HUDEP-2 (cell line): ENCODE measurements at regions not wholly inside any gene's neighbourhood (a gene's known extent, or its start where the extent isn't known, plus 50 kb on each side); places are given as distances from the start of the nearest gene placed in this dataset.
"Not testable (repeated sequence)": the region's sequence is repeated elsewhere in the genome, so short reads cannot be mapped to it uniquely, and the experiment has no call there.

Source experiments
- DNase-seq, 76 experiments: peaks; one replicate each; lab custom pipeline; 2025; ENCODE audit not compliant: unreplicated experiment in 76 of 76; lab: John Stamatoyannopoulos, UW

- DNase-seq = no peak
Observed at GRCh38 chr6:102848796-102849195, 1455.3 kb downstream of the GRIK2 start.

- DNase-seq = no peak
Observed at GRCh38 chr6:102848210-102848609, 1454.7 kb downstream of the GRIK2 start.

GRCh38 chr6:102841060-102841459, 1447.6 kb downstream of the GRIK2 start:
- no peak for DNase-seq

GRCh38 chr6:102832021-102832420, 1438.5 kb downstream of the GRIK2 start:
- no peak for DNase-seq

- DNase-seq = no peak
Observed at GRCh38 chr6:102820098-102820497, 1426.6 kb downstream of the GRIK2 start.

- DNase-seq = no peak
Observed at GRCh38 chr6:102815207-102815606, 1421.7 kb downstream of the GRIK2 start.

- DNase-seq = no peak
Observed at GRCh38 chr6:102813489-102814275, 1420.2 kb downstream of the GRIK2 start.

GRCh38 chr6:102812242-102812641, 1418.7 kb downstream of the GRIK2 start:
- no peak for DNase-seq

GRCh38 chr6:102808944-102809505, 1415.5 kb downstream of the GRIK2 start:
- DNase-seq = not testable (repeated sequence)

GRCh38 chr6:102799051-102799450, 1405.5 kb downstream of the GRIK2 start:
- DNase-seq = no peak

- DNase-seq = no peak
Observed at GRCh38 chr6:102798636-102799035, 1405.1 kb downstream of the GRIK2 start.

GRCh38 chr6:102793752-102794151, 1400.2 kb downstream of the GRIK2 start:
- DNase-seq = no peak

GRCh38 chr6:102774326-102774725, 1380.8 kb downstream of the GRIK2 start:
- DNase-seq = no peak

- DNase-seq = no peak
Observed at GRCh38 chr6:102773636-102774035, 1380.1 kb downstream of the GRIK2 start.

GRCh38 chr6:102766963-102767362, 1373.5 kb downstream of the GRIK2 start:
- no peak for DNase-seq

GRCh38 chr6:102764317-102764716, 1370.8 kb downstream of the GRIK2 start:
- no peak for DNase-seq

GRCh38 chr6:102763891-102764290, 1370.4 kb downstream of the GRIK2 start:
- no peak for DNase-seq

GRCh38 chr6:102761872-102762271, 1368.4 kb downstream of the GRIK2 start:
- no peak for DNase-seq

- no peak for DNase-seq
Observed at GRCh38 chr6:102759415-102759814, 1365.9 kb downstream of the GRIK2 start.

GRCh38 chr6:102758536-102758935, 1365.0 kb downstream of the GRIK2 start:
- DNase-seq = not testable (repeated sequence)

- DNase-seq = no peak
Observed at GRCh38 chr6:102749210-102749971, 1355.9 kb downstream of the GRIK2 start.

GRCh38 chr6:102746941-102747340, 1353.4 kb downstream of the GRIK2 start:
- DNase-seq = no peak
